ENCODE measurements at regions not wholly inside any gene's neighbourhood (a gene's known extent, or its start where the extent isn't known, plus 50 kb on each side); places are given as distances from the start of the nearest gene placed in this dataset.

DNA sequence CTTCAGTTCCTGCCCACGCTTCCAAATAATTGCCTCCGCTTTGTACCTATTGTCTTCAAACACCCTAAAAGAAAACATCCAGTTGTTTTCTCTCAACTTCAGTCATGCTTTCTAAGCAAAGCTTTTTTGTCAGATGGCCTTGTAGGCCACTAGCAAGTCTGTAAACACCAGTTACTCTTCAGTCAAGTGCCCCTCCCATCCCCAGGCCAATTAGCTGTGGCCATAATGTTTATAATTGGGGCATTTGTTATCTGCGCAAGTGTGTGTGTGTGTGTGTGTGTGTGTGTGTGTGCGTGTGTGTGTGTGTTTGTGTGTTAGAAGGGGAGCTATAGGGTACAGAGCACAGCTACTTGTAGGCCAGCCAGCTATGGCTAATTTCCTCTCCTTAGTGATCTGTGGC, 272.4 kb upstream of the MARCKS start:
- Histone ChIP-seq H3K9me3 (ENCODE audit: control insufficient read depth, low read length) (no peaks in the 10 kb centered on the region), H3K4me3 (ENCODE audit: extremely low read depth, insufficient read depth, low read length, poor library complexity, severe bottlenecking) (no peak overlapping the region), H3K4me1 (ENCODE audit: control insufficient read depth, insufficient read depth, low read length, poor library complexity, severe bottlenecking) (peaks cover 3% of the 10 kb centered on the region), H3K27ac (ENCODE audit: low read depth, low read length, severe bottlenecking) (no peak overlapping the region), H3K36me3 (ENCODE audit: control insufficient read depth, insufficient read depth, low read length) (no peaks in the 10 kb centered on the region)
- 91 to 100% methylated on average over 2 of the region's 4 CpGs for WGBS, 2 experiments (ENCODE audit: insufficient coverage in 2 of 2)

DNA sequence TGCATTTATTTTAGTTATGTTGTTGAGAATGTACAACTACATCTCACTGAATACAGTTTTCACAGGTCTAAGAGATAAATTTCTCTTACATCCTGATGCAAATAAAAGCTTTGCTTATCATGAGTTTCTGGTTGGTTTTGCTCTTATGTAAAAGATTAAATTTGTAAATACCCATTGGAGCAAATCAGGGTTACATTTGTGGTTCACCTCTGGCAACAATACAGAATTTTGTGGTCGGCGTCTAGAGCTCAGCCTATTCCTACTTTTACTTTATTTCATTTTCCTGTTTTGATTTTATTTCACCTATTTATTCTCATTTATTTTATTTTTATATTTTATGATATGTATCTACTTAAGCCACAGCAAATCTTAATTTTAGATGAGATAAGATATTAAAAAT, 271.9 kb upstream of the MARCKS start:
- no peaks in the 10 kb centered on the region for H3K9me3 ChIP-seq (ENCODE audit: control insufficient read depth, low read length)
- H3K27ac ChIP-seq (ENCODE audit: low read depth, low read length, severe bottlenecking): no peak overlapping the region
- H3K4me1 ChIP-seq (ENCODE audit: control insufficient read depth, insufficient read depth, low read length, poor library complexity, severe bottlenecking): peaks cover 3% of the 10 kb centered on the region
- H3K4me3 ChIP-seq (ENCODE audit: extremely low read depth, insufficient read depth, low read length, poor library complexity, severe bottlenecking): no peak overlapping the region
- WGBS, 2 experiments (ENCODE audit: insufficient coverage in 2 of 2): no CpG with 5 or more reads among the region's 2 CpGs
- no peaks in the 10 kb centered on the region for H3K36me3 ChIP-seq (ENCODE audit: control insufficient read depth, insufficient read depth, low read length)

DNA sequence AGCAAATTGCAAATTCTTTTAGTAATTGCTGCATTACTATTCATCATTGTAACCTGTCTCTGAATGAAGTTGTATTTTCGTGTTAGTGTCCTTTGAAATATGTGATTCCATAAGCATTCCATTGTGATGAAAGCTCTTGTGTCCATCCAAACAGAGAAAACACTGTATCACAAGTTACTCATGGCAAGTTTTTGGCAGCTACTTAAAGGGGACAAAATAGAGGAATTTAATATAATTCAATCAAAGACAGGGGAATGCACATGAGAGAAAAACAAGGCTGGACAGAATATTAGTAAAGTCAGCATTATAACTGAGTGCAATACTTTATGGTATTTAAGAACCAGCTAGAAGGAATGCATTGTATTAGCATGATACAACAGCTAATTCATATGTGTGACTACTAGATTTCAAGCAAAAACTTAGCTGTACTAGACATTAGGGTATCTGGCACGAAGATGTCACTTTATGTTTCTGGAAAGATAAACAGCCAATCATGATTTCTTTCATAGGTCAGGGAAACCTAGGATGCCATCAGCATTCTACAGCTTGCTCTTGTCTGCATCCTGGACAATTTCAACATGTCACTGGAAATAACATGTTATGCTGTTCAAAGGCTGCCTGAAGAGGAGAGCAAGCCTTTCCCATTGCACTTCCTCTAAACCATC, 270.6 kb upstream of the MARCKS start:
- no peaks in the 10 kb centered on the region for H3K36me3 ChIP-seq (ENCODE audit: control insufficient read depth, insufficient read depth, low read length)
- no peak overlapping the region for H3K4me3 ChIP-seq (ENCODE audit: extremely low read depth, insufficient read depth, low read length, poor library complexity, severe bottlenecking)
- H3K4me1 ChIP-seq (ENCODE audit: control insufficient read depth, insufficient read depth, low read length, poor library complexity, severe bottlenecking): peaks cover 3% of the 10 kb centered on the region
- 50 to 54% methylated on average over 1 of the region's 2 CpGs for WGBS, 2 experiments (ENCODE audit: insufficient coverage in 2 of 2)
- H3K9me3 ChIP-seq (ENCODE audit: control insufficient read depth, low read length): no peaks in the 10 kb centered on the region
- H3K27ac ChIP-seq (ENCODE audit: low read depth, low read length, severe bottlenecking): peak overlapping the region; percentile 64

DNA sequence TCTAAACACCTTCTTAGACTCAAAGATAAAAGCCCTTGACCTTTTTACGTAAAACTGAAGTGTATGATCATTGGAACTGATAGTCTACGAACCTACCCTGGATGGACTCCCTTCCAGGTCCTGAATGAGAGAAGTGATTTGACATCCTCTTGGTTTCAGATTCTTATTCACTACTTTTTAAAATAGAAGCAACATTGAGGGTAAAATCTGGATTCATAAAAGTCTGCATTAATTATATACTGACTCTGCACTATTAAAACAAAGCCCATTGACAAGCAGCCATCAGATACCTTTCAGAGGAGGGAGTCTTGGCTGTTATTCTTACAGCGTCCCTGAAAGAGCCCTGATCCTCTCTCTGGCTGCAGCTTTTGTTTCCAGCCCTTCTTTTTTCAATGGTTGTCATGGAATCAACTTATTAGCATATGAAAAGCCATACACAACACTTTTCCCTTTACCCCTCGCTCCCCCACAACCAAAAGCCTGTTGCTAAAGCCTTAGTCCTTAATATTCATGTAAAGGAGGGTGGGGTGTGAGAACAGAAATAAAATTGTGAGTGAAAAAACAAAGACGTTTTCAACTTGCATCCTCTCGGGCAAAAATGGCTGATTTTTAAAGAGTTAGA, 270.0 kb upstream of the MARCKS start:
- Histone ChIP-seq H3K36me3 (ENCODE audit: control insufficient read depth, insufficient read depth, low read length) (no peaks in the 10 kb centered on the region), H3K9me3 (ENCODE audit: control insufficient read depth, low read length) (no peaks in the 10 kb centered on the region), H3K4me1 (ENCODE audit: control insufficient read depth, insufficient read depth, low read length, poor library complexity, severe bottlenecking) (peaks cover 3% of the 10 kb centered on the region), H3K27ac (ENCODE audit: low read depth, low read length, severe bottlenecking) (peak overlapping the region; percentile 64), H3K4me3 (ENCODE audit: extremely low read depth, insufficient read depth, low read length, poor library complexity, severe bottlenecking) (no peak overlapping the region)
- WGBS, 2 experiments (ENCODE audit: insufficient coverage in 2 of 2): 0 to 22% methylated on average over 1 to 5 of the region's 6 CpGs

DNA sequence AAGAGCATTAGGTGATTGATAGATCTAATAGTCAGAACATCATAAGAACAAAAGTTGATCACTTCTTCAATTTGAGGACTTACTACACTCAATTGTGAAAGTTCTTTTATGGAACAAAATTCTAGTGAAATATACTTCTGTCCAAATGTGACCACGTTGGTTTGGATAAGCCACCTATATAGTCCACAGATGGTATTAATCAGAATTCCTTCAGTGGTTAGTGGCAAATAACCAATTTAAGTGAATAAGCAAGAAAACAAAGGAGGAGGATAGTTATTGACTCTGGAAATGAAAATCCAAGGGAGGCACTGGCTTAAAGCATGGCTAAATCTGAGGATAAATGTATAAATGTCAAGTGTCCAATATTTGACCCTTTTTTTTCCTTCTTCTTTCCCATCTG, 268.5 kb upstream of the MARCKS start:
- Histone ChIP-seq H3K4me3 (ENCODE audit: extremely low read depth, insufficient read depth, low read length, poor library complexity, severe bottlenecking) (no peak overlapping the region), H3K4me1 (ENCODE audit: control insufficient read depth, insufficient read depth, low read length, poor library complexity, severe bottlenecking) (peaks cover 3% of the 10 kb centered on the region), H3K36me3 (ENCODE audit: control insufficient read depth, insufficient read depth, low read length) (no peaks in the 10 kb centered on the region), H3K9me3 (ENCODE audit: control insufficient read depth, low read length) (no peaks in the 10 kb centered on the region), H3K27ac (ENCODE audit: low read depth, low read length, severe bottlenecking) (no peak overlapping the region)
- no CpG with 5 or more reads among the region's 1 CpG for WGBS, 2 experiments (ENCODE audit: insufficient coverage in 2 of 2)

DNA sequence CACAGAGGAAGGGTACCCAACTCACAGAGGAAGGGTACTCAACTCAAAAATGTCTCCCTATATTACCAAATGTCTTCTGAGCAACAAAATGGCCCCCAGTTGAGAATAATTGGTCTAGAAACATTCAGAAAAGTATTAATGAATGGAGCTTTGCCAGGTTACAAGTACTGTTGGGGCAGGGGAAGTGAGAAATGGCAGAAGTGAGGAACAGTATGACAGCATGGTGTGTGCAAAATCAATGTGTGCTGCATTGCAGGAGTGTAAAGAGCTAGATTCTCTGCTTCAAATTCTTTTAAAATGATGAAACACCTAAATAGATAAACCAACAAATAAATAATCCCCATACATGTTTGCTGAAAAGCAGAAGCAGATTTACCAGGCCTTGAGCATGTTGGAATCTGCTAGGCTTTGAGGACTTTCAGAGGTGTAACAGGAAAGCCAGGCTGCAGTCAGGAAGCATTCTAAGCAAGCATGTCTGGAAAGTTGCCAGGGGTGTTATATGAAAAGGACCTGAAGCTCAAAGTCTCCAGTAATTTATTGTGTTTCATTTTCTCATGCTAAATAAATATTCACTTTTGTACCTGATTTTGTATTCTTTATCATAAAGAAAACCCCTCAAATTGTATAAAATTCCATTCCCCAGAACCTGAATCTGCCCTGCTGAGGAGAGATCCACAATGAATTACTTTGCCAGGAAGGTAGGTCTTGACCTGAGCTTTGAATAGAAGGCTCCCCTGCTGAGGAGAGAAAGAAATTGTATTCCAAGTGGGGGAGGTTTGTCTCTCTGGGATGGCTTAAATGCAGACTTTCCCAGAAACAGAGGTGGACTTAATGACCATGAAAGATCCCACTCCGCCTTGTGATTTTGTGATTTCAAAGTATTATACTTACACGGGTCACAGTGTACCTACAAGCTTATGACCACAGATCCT, 265.0 kb upstream of the MARCKS start:
- 74% methylated on average over 2 of the region's 2 CpGs; no CpG with 5 or more reads in 1 of the 2 experiments for WGBS, 2 experiments (ENCODE audit: insufficient coverage in 2 of 2)

DNA sequence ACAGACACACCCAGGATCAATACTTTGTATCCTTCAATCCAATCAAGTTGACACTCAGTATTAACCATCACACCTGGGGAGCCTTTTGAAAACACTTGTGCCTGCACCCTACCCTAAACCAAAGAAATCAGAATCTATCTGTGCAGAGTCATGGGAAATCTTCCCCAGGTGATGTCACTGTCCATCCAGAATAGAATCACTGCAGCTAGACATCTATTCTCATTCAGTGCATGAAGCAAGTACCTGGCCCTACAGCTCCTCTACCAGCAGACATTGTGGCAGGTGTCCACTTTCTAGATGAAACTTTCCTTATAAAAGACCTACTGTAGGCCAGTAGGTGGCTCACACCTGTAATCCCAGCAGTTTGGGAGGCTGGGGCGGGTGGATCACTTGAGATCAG, 262.4 kb upstream of the MARCKS start:
- peaks cover 6% of the 10 kb centered on the region for H3K4me1 ChIP-seq (ENCODE audit: control insufficient read depth, insufficient read depth, low read length, poor library complexity, severe bottlenecking)
- H3K4me3 ChIP-seq (ENCODE audit: extremely low read depth, insufficient read depth, low read length, poor library complexity, severe bottlenecking): no peak overlapping the region
- 100% methylated on average over 1 of the region's 1 CpG for WGBS, 2 experiments (ENCODE audit: insufficient coverage in 2 of 2)
- H3K36me3 ChIP-seq (ENCODE audit: control insufficient read depth, insufficient read depth, low read length): no peaks in the 10 kb centered on the region
- no peak overlapping the region for H3K27ac ChIP-seq (ENCODE audit: low read depth, low read length, severe bottlenecking)
- H3K9me3 ChIP-seq (ENCODE audit: control insufficient read depth, low read length): no peaks in the 10 kb centered on the region

More for the DNA sequence above, 265.0 kb upstream of the MARCKS start:
- Histone ChIP-seq H3K4me1 (ENCODE audit: control insufficient read depth, insufficient read depth, low read length, poor library complexity, severe bottlenecking) (no peaks in the 10 kb centered on the region), H3K36me3 (ENCODE audit: control insufficient read depth, insufficient read depth, low read length) (no peaks in the 10 kb centered on the region), H3K9me3 (ENCODE audit: control insufficient read depth, low read length) (no peaks in the 10 kb centered on the region), H3K27ac (ENCODE audit: low read depth, low read length, severe bottlenecking) (no peak overlapping the region), H3K4me3 (ENCODE audit: extremely low read depth, insufficient read depth, low read length, poor library complexity, severe bottlenecking) (no peak overlapping the region)

DNA sequence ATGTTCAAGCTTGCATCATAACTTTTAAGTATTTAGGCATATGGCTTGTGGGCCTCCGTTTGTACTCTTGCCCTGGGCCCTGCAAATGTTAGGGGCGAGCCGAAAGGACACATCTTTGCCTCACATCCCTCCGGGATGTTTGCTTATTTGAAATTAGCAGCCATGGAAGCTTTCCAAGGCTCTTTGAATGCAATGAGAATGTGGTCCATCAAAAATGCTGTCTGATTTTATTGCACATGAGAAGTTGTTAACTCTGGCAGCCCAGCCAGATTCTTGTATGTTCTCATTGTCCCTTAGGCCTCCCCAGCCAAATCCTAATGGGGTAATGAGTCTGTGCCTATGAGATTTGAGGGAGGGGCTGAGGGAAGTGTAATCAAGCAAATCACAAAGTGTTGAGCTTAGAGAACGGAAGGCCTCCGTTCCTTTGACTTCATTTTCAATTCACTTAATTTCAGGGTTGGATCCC, 261.2 kb upstream of the MARCKS start:
- WGBS, 2 experiments (ENCODE audit: insufficient coverage in 2 of 2): 91 to 95% methylated on average over 4 to 5 of the region's 6 CpGs
- Histone ChIP-seq H3K9me3 (ENCODE audit: control insufficient read depth, low read length) (no peaks in the 10 kb centered on the region), H3K27ac (ENCODE audit: low read depth, low read length, severe bottlenecking) (no peak overlapping the region), H3K4me1 (ENCODE audit: control insufficient read depth, insufficient read depth, low read length, poor library complexity, severe bottlenecking) (peaks cover 10% of the 10 kb centered on the region), H3K36me3 (ENCODE audit: control insufficient read depth, insufficient read depth, low read length) (no peaks in the 10 kb centered on the region), H3K4me3 (ENCODE audit: extremely low read depth, insufficient read depth, low read length, poor library complexity, severe bottlenecking) (no peak overlapping the region)

DNA sequence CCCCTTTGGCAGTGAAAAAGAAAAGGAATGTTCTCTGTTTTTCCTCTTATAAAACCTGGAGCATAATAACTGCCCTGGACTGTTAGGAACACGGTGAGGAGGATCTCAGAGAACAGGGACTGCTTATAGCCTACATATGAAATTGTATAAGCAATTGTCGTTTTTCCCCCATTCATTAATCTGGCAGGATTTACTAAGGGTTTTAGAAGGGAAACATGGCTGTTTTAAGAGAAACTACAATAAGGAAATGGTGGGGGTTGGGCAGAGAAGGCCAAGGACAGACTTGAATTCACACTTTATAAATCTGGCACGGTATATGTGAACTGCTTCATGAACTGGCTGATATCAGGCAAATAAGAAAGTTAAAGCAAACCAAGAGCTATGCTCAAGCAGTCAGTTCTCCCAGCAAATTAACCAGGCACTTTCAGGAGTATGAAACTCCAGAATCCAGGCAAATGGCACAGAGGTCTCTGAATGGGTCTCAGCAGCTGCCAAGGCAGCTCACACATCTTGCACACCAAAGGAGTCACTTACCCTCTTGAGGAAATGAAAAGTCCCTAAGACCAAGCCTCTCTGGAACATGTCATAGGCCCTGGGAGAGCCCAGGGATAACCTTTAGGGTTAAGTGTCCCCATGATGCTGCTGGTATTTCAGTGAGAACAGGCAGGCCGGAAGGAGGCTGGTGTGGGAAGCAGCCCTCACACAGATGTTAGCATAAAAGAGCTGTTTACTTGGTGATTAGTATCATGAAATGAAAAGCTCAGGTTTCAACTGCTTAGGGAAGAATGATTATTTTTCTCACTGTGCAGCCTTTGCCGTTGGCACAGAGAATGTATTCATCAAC, 260.5 kb upstream of the MARCKS start:
- Histone ChIP-seq H3K4me1 (ENCODE audit: control insufficient read depth, insufficient read depth, low read length, poor library complexity, severe bottlenecking) (peaks cover 10% of the 10 kb centered on the region), H3K9me3 (ENCODE audit: control insufficient read depth, low read length) (no peaks in the 10 kb centered on the region), H3K36me3 (ENCODE audit: control insufficient read depth, insufficient read depth, low read length) (no peaks in the 10 kb centered on the region), H3K27ac (ENCODE audit: low read depth, low read length, severe bottlenecking) (peak overlapping the region; percentile 68), H3K4me3 (ENCODE audit: extremely low read depth, insufficient read depth, low read length, poor library complexity, severe bottlenecking) (no peak overlapping the region)
- 90 to 93% methylated on average over 3 to 5 of the region's 5 CpGs for WGBS, 2 experiments (ENCODE audit: insufficient coverage in 2 of 2)

DNA sequence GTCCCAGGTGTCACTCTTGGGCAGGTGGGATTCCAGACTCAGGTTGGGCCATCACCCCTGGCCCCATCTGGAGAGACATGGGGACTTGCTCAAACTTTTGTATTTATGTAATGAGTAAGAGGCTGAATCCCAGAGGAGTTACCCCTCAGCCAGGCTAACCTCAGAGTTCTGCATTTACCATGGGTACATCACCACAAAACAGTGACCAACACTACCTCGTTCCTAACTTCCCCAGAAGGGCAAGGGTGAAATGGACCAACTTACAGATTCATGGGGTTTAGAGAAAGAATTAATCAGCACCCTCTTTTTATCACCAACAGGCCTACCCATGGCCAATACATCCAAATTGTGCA, 259.9 kb upstream of the MARCKS start:
- Histone ChIP-seq H3K27ac (ENCODE audit: low read depth, low read length, severe bottlenecking) (peak overlapping the region; percentile 68), H3K4me3 (ENCODE audit: extremely low read depth, insufficient read depth, low read length, poor library complexity, severe bottlenecking) (no peak overlapping the region), H3K36me3 (ENCODE audit: control insufficient read depth, insufficient read depth, low read length) (no peaks in the 10 kb centered on the region), H3K9me3 (ENCODE audit: control insufficient read depth, low read length) (no peaks in the 10 kb centered on the region), H3K4me1 (ENCODE audit: control insufficient read depth, insufficient read depth, low read length, poor library complexity, severe bottlenecking) (peaks cover 10% of the 10 kb centered on the region)
- no CpG with 5 or more reads among the region's 1 CpG for WGBS, 2 experiments (ENCODE audit: insufficient coverage in 2 of 2)
